Upper lobe of left lung (tissue), 4 donors: ENCODE measurements at regions not wholly inside any gene's neighbourhood (a gene's known extent, or its start where the extent isn't known, plus 50 kb on each side); places are given as distances from the start of the nearest gene placed in this dataset.

Source experiments
- CTCF ChIP-seq, 6 experiments: fragments of 450-650 bp in 4 of 6; fragments of 200-600 bp in 2 of 6; sonication (generic) in 2 of 6; IDR thresholded peaks; one replicate each; pipeline ENCODE4 v1.5.1; 2016 to 2019; ENCODE audit warnings: antibody characterized with exemption in 6 of 6
- POLR2A ChIP-seq, 4 donors: fragments of 450-650 bp; IDR thresholded peaks; one replicate each; pipeline ENCODE4 v1.5.1; 2016 to 2017; ENCODE audit warnings: antibody characterized with exemption in 4 of 4, mild to moderate bottlenecking in 2 of 4
- POLR2AphosphoS5 ChIP-seq, 2 donors: sonication (generic); formaldehyde crosslinking; IDR thresholded peaks; one replicate each; pipeline ENCODE4 v1.5.1; 2017; ENCODE audit warnings: antibody characterized with exemption in 2 of 2

- TF ChIP-seq CTCF (IDR thresholded peaks at IDR 0.05) (no peak), POLR2A (IDR thresholded peaks at IDR 0.05) (no peak), POLR2AphosphoS5 (IDR thresholded peaks at IDR 0.05) (no peak)
Observed at GRCh38 chr18:78293940-78294541, 685.6 kb upstream of the SALL3 start.
